NCI-H526 (cell line): ENCODE measurements at regions not wholly inside any gene's neighbourhood (a gene's known extent, or its start where the extent isn't known, plus 50 kb on each side); places are given as distances from the start of the nearest gene placed in this dataset.
"Not testable (repeated sequence)": the region's sequence is repeated elsewhere in the genome, so short reads cannot be mapped to it uniquely, and the experiment has no call there.

Source experiments
- DNase-seq, 2 experiments: peaks; one replicate each; lab custom pipeline; 2025; lab: John Stamatoyannopoulos, UW

DNA sequence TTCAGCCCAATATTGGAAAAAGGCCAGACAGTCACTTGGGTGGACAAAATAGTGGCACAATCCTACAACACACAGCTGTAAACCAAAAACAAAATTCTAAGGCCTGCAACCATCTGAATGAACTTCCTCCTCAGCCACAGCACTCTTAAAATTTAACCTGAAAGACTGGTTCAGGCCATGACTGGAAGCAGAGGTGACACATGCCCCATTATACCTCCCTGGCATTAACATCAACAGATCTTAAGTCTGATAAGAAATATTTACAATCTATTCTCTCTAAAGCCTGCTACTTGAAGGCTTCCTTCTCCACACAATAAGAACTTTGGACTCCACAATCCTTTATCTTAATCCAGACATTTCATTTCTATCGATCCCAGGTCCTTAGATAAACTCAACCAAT, 192.4 kb upstream of the LRP1B start:
- DNase-seq: no peak

DNA sequence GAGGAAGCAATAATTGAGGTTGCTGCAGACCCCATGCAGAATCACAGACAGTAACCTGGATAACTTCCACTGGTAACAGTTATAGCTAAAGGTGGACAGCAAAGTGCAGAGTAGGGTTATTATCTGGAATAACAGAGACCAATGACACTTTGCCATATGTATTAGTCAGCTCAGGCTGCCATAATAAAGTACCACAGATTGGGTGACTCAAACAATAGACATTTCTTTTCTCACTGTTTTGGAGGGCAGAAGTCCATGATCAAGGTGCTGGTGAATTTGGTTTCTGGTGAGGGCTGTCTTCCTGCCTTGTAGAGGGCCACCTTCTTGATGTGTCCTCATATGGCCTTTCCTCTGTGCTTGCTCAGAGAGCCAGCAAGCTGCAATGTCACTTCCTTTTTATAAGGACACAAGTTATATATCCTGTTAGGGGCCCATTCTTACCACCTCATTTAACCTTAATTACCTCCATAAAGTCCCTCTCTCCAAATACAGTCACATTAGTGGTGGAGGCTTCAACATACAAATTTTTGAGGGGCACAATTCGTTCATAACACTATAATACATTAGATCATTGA, 191.0 kb upstream of the LRP1B start:
- DNase-seq: no peak

DNA sequence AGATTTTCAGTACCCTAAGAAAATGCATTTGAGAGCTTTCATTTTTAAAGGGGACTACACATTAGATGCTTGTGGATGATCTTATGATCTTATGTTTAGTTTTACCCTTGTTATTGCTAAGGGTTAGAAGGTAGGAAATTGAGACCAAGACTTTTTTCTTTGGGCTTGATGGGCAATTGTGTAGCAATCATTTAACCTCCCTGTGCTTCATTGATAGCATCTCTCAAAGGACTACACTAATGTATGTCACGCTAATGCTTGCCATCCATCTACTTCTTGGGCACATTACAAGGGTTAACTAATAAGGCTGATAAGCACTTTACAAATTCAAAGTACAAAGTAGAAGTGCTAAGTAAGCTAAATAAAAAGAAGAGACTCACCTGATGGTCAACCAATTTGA, 189.3 kb upstream of the LRP1B start:
- no peak for DNase-seq

- DNase-seq: no peak
Observed at GRCh38 chr2:142316049-142316448, 185.2 kb upstream of the LRP1B start.

DNA sequence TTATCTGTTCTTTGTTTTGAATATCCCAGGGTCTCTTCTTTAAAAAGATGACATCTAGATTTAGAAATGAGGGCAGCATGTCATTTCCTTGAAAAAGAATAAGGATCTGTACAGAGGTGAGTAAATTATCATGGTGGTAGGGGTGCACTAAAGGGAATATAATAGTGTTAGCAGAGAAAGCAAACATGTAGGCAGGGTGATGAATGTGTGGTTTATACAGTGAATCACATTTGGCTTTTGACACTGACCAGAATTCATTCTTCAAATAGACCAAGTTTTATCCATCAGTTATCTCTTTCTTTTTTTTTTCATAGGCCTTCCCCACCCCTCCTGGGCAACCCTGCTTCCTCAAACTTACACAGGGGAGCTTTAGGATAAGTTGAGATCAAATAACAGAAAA, 184.5 kb upstream of the LRP1B start:
- DNase-seq: no peak

- no peak for DNase-seq
Observed at GRCh38 chr2:142314164-142314563, 183.3 kb upstream of the LRP1B start.

DNA sequence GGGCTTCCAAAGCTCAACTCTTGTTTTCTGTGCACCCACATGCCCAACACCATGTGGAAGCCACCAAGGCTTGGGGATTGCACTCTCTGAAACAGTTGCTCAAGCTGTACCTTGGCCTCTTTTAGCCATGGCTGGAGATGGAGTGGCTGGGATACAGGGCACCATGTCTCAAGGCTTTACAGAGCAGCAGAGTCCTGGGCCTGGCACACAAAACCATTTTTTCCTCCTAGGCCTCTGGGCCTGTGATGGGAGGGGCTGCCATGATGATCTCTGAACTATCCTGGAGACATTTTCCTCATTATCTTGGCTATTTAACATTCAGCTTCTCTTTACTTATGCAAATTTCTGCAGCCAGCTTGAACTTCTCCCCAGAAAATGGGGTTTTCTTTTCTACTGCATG, 179.7 kb upstream of the LRP1B start:
- DNase-seq: no peak

DNA sequence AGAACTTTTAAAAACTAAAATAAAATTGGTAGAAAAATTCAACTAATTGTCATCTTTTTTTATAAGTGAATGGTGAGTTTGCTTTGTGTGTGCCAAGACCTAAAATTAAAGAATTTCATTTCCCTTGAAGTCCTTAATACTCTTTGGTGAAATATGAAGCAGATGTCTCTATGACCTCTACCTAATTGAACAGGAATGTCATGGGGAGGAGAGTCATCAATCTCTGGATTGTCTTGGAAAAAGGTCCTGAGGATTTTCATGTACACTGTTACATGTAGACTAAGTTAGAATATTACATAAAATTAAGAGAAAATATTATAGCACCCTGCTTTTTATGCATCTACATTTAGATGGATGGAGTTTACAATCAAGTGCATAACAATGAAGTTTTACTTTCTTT, 177.9 kb upstream of the LRP1B start:
- DNase-seq: no peak

GRCh38 chr2:142307616-142308115, 176.8 kb upstream of the LRP1B start:
- DNase-seq: no peak

- no peak for DNase-seq
Observed at GRCh38 chr2:142307086-142307485, 176.3 kb upstream of the LRP1B start.

- DNase-seq: no peak
Observed at GRCh38 chr2:142306131-142306530, 175.3 kb upstream of the LRP1B start.

- DNase-seq: no peak
Observed at GRCh38 chr2:142300517-142300916, 169.7 kb upstream of the LRP1B start.

DNA sequence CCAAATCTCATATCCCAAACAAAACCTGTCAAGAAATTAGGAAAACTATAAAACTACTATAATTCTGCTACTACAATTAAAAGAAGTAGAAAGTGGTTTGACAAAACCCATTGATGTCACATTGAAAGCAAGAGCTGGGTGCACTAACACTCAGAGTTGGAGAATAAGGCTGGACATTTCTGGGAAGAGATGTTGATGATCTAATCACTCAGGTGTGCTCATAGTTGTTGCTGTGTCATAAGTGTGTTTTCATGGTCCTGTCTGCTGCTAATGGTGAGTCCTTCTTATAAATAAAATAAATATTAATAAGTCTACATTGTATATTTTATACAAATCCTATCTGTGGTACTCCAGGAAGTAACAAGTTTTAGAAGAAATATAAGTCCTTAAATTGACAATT, 168.2 kb upstream of the LRP1B start:
- DNase-seq: no peak

- DNase-seq: no peak
Observed at GRCh38 chr2:142294225-142294624, 163.4 kb upstream of the LRP1B start.

DNA sequence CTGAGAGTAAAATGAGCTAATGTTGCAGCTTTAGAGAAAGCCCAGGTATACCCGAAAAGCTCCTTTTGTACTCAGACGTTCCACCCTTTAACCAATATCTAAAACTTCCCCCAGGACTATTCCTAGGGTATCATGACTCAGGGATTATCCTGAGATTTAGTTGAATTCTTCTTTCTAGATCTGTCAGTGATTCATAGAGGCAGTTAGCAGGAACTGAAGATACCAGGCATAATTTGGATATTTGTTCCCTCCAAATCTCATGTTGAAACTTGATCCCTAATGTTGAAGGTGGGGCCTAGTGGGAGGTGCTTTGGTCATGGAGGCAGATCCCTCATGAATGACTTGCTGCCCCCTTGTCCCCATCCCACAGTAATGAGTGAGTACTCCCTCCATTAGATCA, 161.2 kb upstream of the LRP1B start:
- no peak for DNase-seq

- no peak for DNase-seq
Observed at GRCh38 chr2:142290931-142291330, 160.1 kb upstream of the LRP1B start.

GRCh38 chr2:142286618-142287017, 155.8 kb upstream of the LRP1B start:
- DNase-seq: peak in 1 of 2 experiments; percentile 61

DNA sequence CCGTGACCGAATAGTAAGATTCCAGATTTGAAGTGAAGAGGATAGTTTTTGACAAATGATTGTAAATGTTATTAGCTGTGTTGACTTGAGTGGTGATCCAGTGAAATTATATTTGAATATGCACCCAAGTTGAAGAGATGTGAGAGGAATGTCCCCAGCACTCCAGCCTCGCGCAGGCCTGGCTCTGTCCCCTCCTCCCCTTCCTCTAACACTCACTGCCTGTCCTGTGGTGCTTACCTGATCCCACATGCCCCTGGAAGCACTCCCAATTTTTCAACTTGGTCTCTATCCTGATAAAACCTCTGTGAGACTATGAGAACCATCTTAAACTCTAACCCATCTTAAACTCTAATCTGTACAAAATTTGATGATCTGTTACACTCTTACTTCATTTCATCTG, 154.7 kb upstream of the LRP1B start:
- no peak for DNase-seq

DNA sequence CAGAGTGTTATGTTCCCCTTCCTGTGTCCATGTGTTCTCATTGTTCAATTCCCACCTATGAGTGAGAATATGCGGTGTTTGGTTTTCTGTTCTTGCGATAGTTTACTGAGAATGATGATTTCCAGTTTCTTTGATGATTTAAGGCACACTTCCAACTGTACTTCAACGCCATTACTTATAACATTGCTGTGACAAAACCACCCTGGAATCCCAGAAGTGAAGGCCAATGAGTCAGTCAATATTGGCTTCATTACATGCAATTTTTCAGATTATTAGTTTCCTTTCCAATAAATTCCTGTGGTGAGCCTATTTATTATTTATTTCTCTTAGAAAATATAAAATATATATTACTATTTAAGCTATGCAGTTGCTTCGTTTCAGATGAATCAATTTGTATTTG, 153.5 kb upstream of the LRP1B start:
- not testable (repeated sequence) for DNase-seq

- DNase-seq: no peak
Observed at GRCh38 chr2:142280831-142281230, 150.0 kb upstream of the LRP1B start.

- DNase-seq: no peak
Observed at GRCh38 chr2:142270990-142271389, 140.2 kb upstream of the LRP1B start.

DNA sequence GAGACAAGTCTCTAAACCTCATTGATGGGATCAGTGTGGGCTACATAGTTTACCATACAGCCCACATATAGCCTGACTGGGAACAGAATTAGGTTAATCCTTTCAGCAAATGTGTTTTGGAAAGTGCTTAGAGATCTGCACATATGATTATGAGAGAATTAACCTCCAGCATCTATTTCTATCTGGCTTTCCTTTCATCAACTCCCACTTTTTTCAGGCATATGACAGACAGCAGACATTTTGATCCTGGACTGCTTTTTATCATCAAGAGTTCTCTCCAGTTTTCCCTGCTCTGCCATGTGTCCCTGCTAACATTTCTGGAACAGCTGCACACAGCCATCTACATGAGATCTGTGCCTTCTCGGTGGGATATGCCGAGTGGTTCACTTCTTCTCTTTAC, 139.5 kb upstream of the LRP1B start:
- DNase-seq: no peak

- DNase-seq: no peak
Observed at GRCh38 chr2:142259356-142259755, 128.5 kb upstream of the LRP1B start.

DNA sequence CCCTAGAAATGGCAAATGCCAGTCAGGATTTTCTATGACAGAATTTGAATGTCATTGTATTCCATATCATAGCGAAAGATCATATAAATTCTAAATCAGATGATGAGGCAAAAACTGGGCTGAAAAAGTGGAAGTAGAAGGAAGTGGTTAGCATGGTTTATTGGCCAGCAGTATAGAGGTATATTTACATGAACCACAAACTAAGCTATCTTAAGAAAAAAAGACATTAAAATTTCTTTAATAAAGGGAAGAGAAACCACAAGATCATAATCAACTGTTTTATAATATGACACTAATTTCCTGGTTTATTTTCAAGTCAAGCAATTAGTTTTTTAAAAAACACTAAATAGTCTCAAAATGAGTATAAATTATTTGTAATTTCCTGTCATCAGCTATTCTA, 123.2 kb upstream of the LRP1B start:
- no peak for DNase-seq

DNA sequence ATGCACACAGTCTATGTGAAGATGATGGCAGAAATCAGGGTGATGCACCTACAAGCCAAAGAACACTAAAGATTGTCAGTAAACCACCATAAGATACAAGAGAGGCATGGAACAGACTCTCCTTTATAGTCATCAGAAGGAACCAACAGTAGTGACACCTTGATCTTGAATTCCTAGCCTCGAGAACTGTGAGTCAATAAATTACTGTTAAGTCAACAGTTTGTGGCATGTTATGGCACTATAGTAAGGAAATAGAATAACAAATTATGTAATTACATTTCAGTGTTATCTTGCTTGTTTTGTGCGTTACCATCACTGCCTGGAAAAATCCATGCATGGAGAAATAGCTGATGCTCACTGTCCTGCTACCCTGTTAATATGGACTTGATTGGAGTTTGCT, 110.2 kb upstream of the LRP1B start:
- peak in 1 of 2 experiments; percentile 10 for DNase-seq
